ENCODE measurements at regions not wholly inside any gene's neighbourhood (a gene's known extent, or its start where the extent isn't known, plus 50 kb on each side); places are given as distances from the start of the nearest gene placed in this dataset.

DNA sequence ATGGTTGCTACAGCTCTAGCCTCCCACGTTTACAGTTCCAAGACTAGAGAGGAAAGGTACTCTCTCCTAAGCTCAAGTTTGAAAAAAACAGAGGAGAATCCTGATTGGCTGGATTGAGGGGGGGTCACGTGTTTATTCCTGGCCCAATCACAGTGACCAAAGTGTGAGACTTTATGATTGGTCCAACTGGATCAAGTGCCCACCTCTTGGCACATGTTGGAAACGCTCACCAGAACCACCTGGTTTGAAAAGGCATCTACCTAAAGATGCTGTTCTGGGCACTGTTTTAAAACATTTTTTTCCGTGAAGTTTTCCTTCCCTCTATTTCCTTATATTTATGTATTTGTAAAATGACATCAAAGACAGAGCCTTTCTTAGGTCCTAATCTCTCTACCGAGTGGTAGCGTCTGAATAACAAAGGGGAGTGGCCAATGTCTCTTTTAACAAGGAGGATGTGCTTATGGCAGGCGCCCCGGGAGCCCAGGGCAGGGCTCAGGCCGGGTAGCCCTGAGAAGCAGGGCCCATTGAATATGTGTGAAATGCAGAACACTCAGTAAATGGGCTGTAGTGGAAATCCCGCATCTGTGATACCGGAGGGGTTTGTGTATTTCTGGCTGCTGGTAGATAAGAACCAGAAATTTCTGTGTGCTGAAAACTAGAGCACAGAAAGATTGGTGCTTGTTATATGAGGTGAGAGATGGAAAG, 146.2 kb downstream of the ATP23 start:
- Histone ChIP-seq H3K4me3 (ENCODE audit: low read depth in 1 of 3, low read length in 3 of 3) (no peak overlapping the region), H3K9me3 (ENCODE audit: control insufficient read depth in 4 of 4, low read length in 3 of 4) (peaks cover 0 to 3% (median 0%) of the 10 kb centered on the region in 4 donors), H3K4me1 (ENCODE audit: control insufficient read depth in 4 of 4, insufficient read depth in 4 of 4, low read length in 3 of 4) (no peaks in the 10 kb centered on the region), H3K36me3 (ENCODE audit: control insufficient read depth in 4 of 4, insufficient read depth in 3 of 4, low read depth in 1 of 4, low read length in 3 of 4) (no peaks in the 10 kb centered on the region), H3K9ac (ENCODE audit: low read depth in 1 of 2, low read length in 2 of 2) (no peak overlapping the region), H3K27me3 (ENCODE audit: control insufficient read depth in 4 of 4, insufficient read depth in 4 of 4, low read length in 3 of 4) (no peaks in the 10 kb centered on the region), H3K27ac (ENCODE audit: low read depth in 1 of 2, low read length in 2 of 2) (no peak overlapping the region)
- 55% methylated on average over 11 of the region's 11 CpGs for WGBS
- no peak for DNase-seq (ENCODE audit: low spot score)
- TF ChIP-seq SP1 (IDR thresholded peaks at IDR 0.05) (no peak), FOXA2 (IDR thresholded peaks at IDR 0.05) (no peak), HNF4G (IDR thresholded peaks at IDR 0.05) (no peak), MAX (IDR thresholded peaks at IDR 0.05) (no peak), JUND (IDR thresholded peaks at IDR 0.05) (no peak), NR2F2 (IDR thresholded peaks at IDR 0.05) (no peak), YY1 (IDR thresholded peaks at IDR 0.05) (no peak), FOXA1 (IDR thresholded peaks at IDR 0.05) (no peak), GABPA (IDR thresholded peaks at IDR 0.05 in 1 of 2, conservative IDR thresholded peaks at IDR 0.05 in 1 of 2) (no peak)
- TF ChIP-seq, protein P1, sequence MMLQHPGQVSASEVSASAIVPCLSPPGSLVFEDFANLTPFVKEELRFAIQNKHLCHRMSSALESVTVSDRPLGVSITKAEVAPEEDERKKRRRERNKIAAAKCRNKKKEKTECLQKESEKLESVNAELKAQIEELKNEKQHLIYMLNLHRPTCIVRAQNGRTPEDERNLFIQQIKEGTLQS (IDR thresholded peaks at IDR 0.05) = no peak

- DNase-seq (ENCODE audit: low spot score) = no peak
- H3K9ac ChIP-seq (ENCODE audit: low read depth in 1 of 2, low read length in 2 of 2) = no peak overlapping the region
- no peak overlapping the region for H3K27ac ChIP-seq (ENCODE audit: low read depth in 1 of 2, low read length in 2 of 2)
- TF ChIP-seq, protein P1 (IDR thresholded peaks at IDR 0.05) = no peak
- TF ChIP-seq, protein P2, sequence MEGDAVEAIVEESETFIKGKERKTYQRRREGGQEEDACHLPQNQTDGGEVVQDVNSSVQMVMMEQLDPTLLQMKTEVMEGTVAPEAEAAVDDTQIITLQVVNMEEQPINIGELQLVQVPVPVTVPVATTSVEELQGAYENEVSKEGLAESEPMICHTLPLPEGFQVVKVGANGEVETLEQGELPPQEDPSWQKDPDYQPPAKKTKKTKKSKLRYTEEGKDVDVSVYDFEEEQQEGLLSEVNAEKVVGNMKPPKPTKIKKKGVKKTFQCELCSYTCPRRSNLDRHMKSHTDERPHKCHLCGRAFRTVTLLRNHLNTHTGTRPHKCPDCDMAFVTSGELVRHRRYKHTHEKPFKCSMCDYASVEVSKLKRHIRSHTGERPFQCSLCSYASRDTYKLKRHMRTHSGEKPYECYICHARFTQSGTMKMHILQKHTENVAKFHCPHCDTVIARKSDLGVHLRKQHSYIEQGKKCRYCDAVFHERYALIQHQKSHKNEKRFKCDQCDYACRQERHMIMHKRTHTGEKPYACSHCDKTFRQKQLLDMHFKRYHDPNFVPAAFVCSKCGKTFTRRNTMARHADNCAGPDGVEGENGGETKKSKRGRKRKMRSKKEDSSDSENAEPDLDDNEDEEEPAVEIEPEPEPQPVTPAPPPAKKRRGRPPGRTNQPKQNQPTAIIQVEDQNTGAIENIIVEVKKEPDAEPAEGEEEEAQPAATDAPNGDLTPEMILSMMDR (IDR thresholded peaks at IDR 0.05; ENCODE audit: low read depth, low read length, missing input control) = no peak
- TF ChIP-seq EGR1 (IDR thresholded peaks at IDR 0.05; ENCODE audit: low read depth in 2 of 2) (no peak), HNF4A (conservative IDR thresholded peaks at IDR 0.05) (no peak), MAX (IDR thresholded peaks at IDR 0.05) (no peak), GABPA (IDR thresholded peaks at IDR 0.05 in 1 of 2, conservative IDR thresholded peaks at IDR 0.05 in 1 of 2) (no peak), FOXA2 (IDR thresholded peaks at IDR 0.05) (no peak), ZBTB33 (IDR thresholded peaks at IDR 0.05) (no peak), RAD21 (IDR thresholded peaks at IDR 0.05) (no peak), NR2F2 (IDR thresholded peaks at IDR 0.05) (no peak), YY1 (IDR thresholded peaks at IDR 0.05) (no peak), HNF4G (IDR thresholded peaks at IDR 0.05) (no peak), TAF1 (conservative IDR thresholded peaks at IDR 0.05) (no peak), REST (IDR thresholded peaks at IDR 0.05) (no peak), FOXA1 (IDR thresholded peaks at IDR 0.05) (no peak), SP1 (IDR thresholded peaks at IDR 0.05) (no peak), JUND (IDR thresholded peaks at IDR 0.05) (no peak)
- no peaks in the 10 kb centered on the region for H3K27me3 ChIP-seq (ENCODE audit: control insufficient read depth in 4 of 4, insufficient read depth in 4 of 4, low read length in 3 of 4)
- no peaks in the 10 kb centered on the region for H3K4me1 ChIP-seq (ENCODE audit: control insufficient read depth in 4 of 4, insufficient read depth in 4 of 4, low read length in 3 of 4)
- 45% methylated on average over 3 of the region's 3 CpGs for WGBS
- H3K9me3 ChIP-seq (ENCODE audit: control insufficient read depth in 4 of 4, low read length in 3 of 4) = peaks cover 0 to 3% (median 0%) of the 10 kb centered on the region in 4 donors
- no peaks in the 10 kb centered on the region for H3K36me3 ChIP-seq (ENCODE audit: control insufficient read depth in 4 of 4, insufficient read depth in 3 of 4, low read depth in 1 of 4, low read length in 3 of 4)
- no peak overlapping the region for H3K4me3 ChIP-seq (ENCODE audit: low read depth in 1 of 3, low read length in 3 of 3)
These were observed 148.2 kb downstream of the ATP23 start for GRCh38 chr12:58089588-58089987.

All from liver (tissue), 8 donors.